ENCODE measurements at regions not wholly inside any gene's neighbourhood (a gene's known extent, or its start where the extent isn't known, plus 50 kb on each side); places are given as distances from the start of the nearest gene placed in this dataset.

DNA sequence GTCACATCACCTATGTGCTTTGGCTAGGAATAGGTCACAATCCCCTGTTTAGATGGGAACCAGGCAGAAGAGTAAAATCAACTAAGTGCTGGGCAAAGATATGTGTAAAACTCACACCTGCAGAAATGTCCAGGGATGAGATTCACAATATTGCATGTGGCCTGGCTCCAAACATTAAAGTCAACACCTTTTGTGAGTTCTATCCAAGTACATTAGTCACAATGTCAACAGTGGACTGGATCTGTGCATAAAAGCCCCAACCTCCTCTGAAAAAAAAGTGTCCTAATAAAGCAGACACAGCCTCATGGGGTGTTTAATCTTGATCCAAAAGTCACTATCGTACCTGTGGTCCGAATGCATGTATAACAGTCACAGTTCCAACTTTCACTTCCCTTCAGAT, 1990.3 kb downstream of the TP53TG3F start:
- no CpG with 5 or more reads among the region's 2 CpGs for WGBS (ENCODE audit: extremely low coverage, insufficient read length, low lambda C conversion rate)

More for the DNA sequence above, 1990.3 kb downstream of the TP53TG3F start:
- H3K9me3 Mint-ChIP-seq, result peaks cover 88 to 93% of the 10 kb centered on the region in 2 experiments
- H2BK15ac ChIP-seq (ENCODE audit: low read depth, low read length), result no peak overlapping the region
- no peaks in the 10 kb centered on the region for H3K4me1 ChIP-seq (ENCODE audit: insufficient read depth, low read length)
- no peak overlapping the region for H3K4me2 ChIP-seq (ENCODE audit: insufficient read depth, insufficient read length, low read length)
- H3K36me3 Mint-ChIP-seq (ENCODE audit: insufficient read depth in 1 of 3, low read depth in 3 of 3), result peaks cover 5 to 37% (median 24%) of the 10 kb centered on the region in 3 experiments; a peak in 6 of 7 replicates
- no peak overlapping the region for H3K4ac ChIP-seq (ENCODE audit: low read depth, low read length)
- H4K5ac ChIP-seq (ENCODE audit: insufficient read length, low read depth, low read length), result no peak overlapping the region
- no peak overlapping the region for H2AFZ ChIP-seq (ENCODE audit: low read length)
- H2BK12ac ChIP-seq (ENCODE audit: insufficient read length, low read depth, low read length), result no peak overlapping the region
- H3K79me2 ChIP-seq (ENCODE audit: insufficient read depth, low read length), result no peaks in the 10 kb centered on the region
- H3K4me3 Mint-ChIP-seq, result no peak overlapping the region
- H3K56ac ChIP-seq (ENCODE audit: insufficient read length, low read depth, low read length), result no peak overlapping the region
- no peaks in the 10 kb centered on the region for H3K23me2 ChIP-seq (ENCODE audit: insufficient read length, low read depth, low read length, poor library complexity, severe bottlenecking)
- peaks cover 1% of the 10 kb centered on the region for H3K27me3 Mint-ChIP-seq (ENCODE audit: low read depth)
- H2BK120ac ChIP-seq (ENCODE audit: low read depth, low read length, poor library complexity, severe bottlenecking), result no peak overlapping the region
- no peak overlapping the region for H2AK5ac ChIP-seq (ENCODE audit: insufficient read length, low read length)
- H3K9me3 ChIP-seq (ENCODE audit: control insufficient read depth, low read depth, low read length), result peaks cover 98% of the 10 kb centered on the region
- no peak for DNase-seq
- H3T11ph ChIP-seq (ENCODE audit: low read length), result no peak overlapping the region
- TF ChIP-seq, protein P1, sequence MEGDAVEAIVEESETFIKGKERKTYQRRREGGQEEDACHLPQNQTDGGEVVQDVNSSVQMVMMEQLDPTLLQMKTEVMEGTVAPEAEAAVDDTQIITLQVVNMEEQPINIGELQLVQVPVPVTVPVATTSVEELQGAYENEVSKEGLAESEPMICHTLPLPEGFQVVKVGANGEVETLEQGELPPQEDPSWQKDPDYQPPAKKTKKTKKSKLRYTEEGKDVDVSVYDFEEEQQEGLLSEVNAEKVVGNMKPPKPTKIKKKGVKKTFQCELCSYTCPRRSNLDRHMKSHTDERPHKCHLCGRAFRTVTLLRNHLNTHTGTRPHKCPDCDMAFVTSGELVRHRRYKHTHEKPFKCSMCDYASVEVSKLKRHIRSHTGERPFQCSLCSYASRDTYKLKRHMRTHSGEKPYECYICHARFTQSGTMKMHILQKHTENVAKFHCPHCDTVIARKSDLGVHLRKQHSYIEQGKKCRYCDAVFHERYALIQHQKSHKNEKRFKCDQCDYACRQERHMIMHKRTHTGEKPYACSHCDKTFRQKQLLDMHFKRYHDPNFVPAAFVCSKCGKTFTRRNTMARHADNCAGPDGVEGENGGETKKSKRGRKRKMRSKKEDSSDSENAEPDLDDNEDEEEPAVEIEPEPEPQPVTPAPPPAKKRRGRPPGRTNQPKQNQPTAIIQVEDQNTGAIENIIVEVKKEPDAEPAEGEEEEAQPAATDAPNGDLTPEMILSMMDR (conservative IDR thresholded peaks at IDR 0.05), result no peak
- no peak overlapping the region for H3K27ac ChIP-seq (ENCODE audit: insufficient read length, low read depth, low read length)
- no peaks in the 10 kb centered on the region for H3K79me1 ChIP-seq (ENCODE audit: insufficient read depth, low read depth, low read length, poor library complexity, severe bottlenecking)
- H3K27ac Mint-ChIP-seq, result no peak overlapping the region
- H3K14ac ChIP-seq (ENCODE audit: insufficient read depth, low read length), result no peak overlapping the region
- H3K18ac ChIP-seq (ENCODE audit: insufficient read length, low read depth, low read length), result no peak overlapping the region
- no peaks in the 10 kb centered on the region for H4K20me1 ChIP-seq (ENCODE audit: control insufficient read depth, insufficient read depth, insufficient read length)
- no peak overlapping the region for H4K91ac ChIP-seq (ENCODE audit: insufficient read length, low read depth, low read length)
- no peak overlapping the region for H4K8ac ChIP-seq (replicated peaks; ENCODE audit: insufficient read length, low read depth, low read length)
- no peaks in the 10 kb centered on the region for H3K4me1 Mint-ChIP-seq
- H3K23ac ChIP-seq (ENCODE audit: insufficient read length, low read depth, low read length), result no peak overlapping the region
- H3K27me3 ChIP-seq (ENCODE audit: insufficient read depth, low read length), result no peaks in the 10 kb centered on the region
- no peak overlapping the region for H2BK20ac ChIP-seq (ENCODE audit: low read depth, low read length, poor library complexity, severe bottlenecking)
- no peak overlapping the region for H3K9ac ChIP-seq (ENCODE audit: extremely low read depth, insufficient read length, low read length)
- H2BK5ac ChIP-seq (ENCODE audit: insufficient read length, low read length), result no peak overlapping the region

Measured in H9 (cell line).